Keratinocyte (primary cell): ENCODE measurements at regions not wholly inside any gene's neighbourhood (a gene's known extent, or its start where the extent isn't known, plus 50 kb on each side); places are given as distances from the start of the nearest gene placed in this dataset.

Experiments used
- DNase-seq: peaks from one replicate; pipeline ENCODE4 v3.0.0-alpha.2; 2011; ENCODE audit warnings: low read depth, missing footprints, low spot score
- FAIRE-seq: peaks from 2 replicates; lab custom pipeline; 2011; peaks lifted over from hg19 to GRCh38; lab: Jason Lieb, UNC
- H2AFZ ChIP-seq: 2 replicates; pipeline ENCODE4 v1.6.0; 2012; ENCODE audit warnings: low read length, control low read depth, inconsistent platforms; ENCODE audit not compliant: control insufficient read depth
- H3K27ac ChIP-seq: 2 replicates; pipeline ENCODE4 v1.5.1; 2011; ENCODE audit warnings: low read length; ENCODE audit not compliant: control insufficient read depth, insufficient read depth
- H3K27me3 ChIP-seq: 3 replicates; pipeline ENCODE4 v1.6.0; 2011; ENCODE audit warnings: low read length; ENCODE audit not compliant: control insufficient read depth, insufficient read depth; ENCODE audit errors: extremely low read depth
- H3K36me3 ChIP-seq, 2 experiments: 2 replicates in 1 of 2; 3 replicates in 1 of 2; pipeline ENCODE4 v1.5.1; 2011; ENCODE audit warnings: low read length in 2 of 2, mild to moderate bottlenecking in 1 of 2; ENCODE audit not compliant: control insufficient read depth in 2 of 2, insufficient read depth in 2 of 2; ENCODE audit errors: extremely low read depth in 1 of 2
- H3K4me1 ChIP-seq: 3 replicates; pipeline ENCODE4 v1.5.1; 2011; ENCODE audit warnings: low read length; ENCODE audit not compliant: control insufficient read depth, insufficient read depth; ENCODE audit errors: extremely low read depth
- H3K4me2 ChIP-seq: 3 replicates; pipeline ENCODE4 v1.6.0; 2011; ENCODE audit warnings: low read depth, low read length; ENCODE audit not compliant: control insufficient read depth, insufficient read depth; ENCODE audit errors: extremely low read depth
- H3K4me3 ChIP-seq, 3 experiments: fragments of 200-600 bp in 1 of 3; sonication (generic) in 1 of 3; 2 replicates in 2 of 3; 3 replicates in 1 of 3; pipeline ENCODE4 v1.5.1; 2011 to 2016; ENCODE audit warnings: low read length in 3 of 3, mild to moderate bottlenecking in 3 of 3, control low read depth in 2 of 3, inconsistent platforms in 1 of 3, low read depth in 1 of 3, mixed read lengths in 1 of 3, mixed run types in 1 of 3, moderate library complexity in 1 of 3; ENCODE audit not compliant: control insufficient read depth in 2 of 3, insufficient read depth in 2 of 3; ENCODE audit errors: extremely low read depth in 1 of 3
- H3K79me2 ChIP-seq: 2 replicates; pipeline ENCODE4 v1.6.0; 2012; ENCODE audit warnings: low read length; ENCODE audit not compliant: control insufficient read depth, insufficient read depth
- H3K9ac ChIP-seq: 3 replicates; pipeline ENCODE4 v1.6.0; 2011; ENCODE audit warnings: low read length; ENCODE audit not compliant: control insufficient read depth, insufficient read depth; ENCODE audit errors: extremely low read depth
- H3K9me1 ChIP-seq: 3 replicates; pipeline ENCODE4 v1.6.0; 2011; ENCODE audit warnings: low read length; ENCODE audit not compliant: control insufficient read depth, insufficient read depth; ENCODE audit errors: extremely low read depth
- H3K9me3 ChIP-seq: 2 replicates; pipeline ENCODE4 v1.5.1; 2012; ENCODE audit warnings: low read depth, low read length; ENCODE audit not compliant: control insufficient read depth
- H4K20me1 ChIP-seq: 3 replicates; pipeline ENCODE4 v1.6.0; 2011; ENCODE audit warnings: low read length; ENCODE audit not compliant: control insufficient read depth, insufficient read depth; ENCODE audit errors: extremely low read depth
- EZH2 ChIP-seq: IDR thresholded peaks from one replicate; pipeline ENCODE4 v1.6.1; 2012; ENCODE audit warnings: inconsistent platforms, mild to moderate bottlenecking, low read length, moderate library complexity
- dilution Hi-C: fragments of 300-500 bp; cut with MboI; formaldehyde crosslinking; loops from one replicate; pipeline ENCODE4 v1.7.0; 2020; ENCODE audit warnings: low sequenced_read_pairs; ENCODE audit not compliant: extremely low pct_ligation_motif_present
- TF ChIP-seq, protein P1 (sequence below), 3 experiments: IDR thresholded peaks in 1 of 3; conservative IDR thresholded peaks in 1 of 3; optimal IDR thresholded peaks in 1 of 3; 2 replicates in 2 of 3; 3 replicates in 1 of 3; pipeline versions ENCODE3 to v1.5.1; 2011; ENCODE audit warnings: low read length in 3 of 3, mild to moderate bottlenecking in 3 of 3, moderate library complexity in 2 of 3, control low read depth in 1 of 3, inconsistent platforms in 1 of 3; ENCODE audit not compliant: insufficient read depth in 2 of 3; ENCODE audit errors: extremely low read depth in 1 of 3

DNA sequence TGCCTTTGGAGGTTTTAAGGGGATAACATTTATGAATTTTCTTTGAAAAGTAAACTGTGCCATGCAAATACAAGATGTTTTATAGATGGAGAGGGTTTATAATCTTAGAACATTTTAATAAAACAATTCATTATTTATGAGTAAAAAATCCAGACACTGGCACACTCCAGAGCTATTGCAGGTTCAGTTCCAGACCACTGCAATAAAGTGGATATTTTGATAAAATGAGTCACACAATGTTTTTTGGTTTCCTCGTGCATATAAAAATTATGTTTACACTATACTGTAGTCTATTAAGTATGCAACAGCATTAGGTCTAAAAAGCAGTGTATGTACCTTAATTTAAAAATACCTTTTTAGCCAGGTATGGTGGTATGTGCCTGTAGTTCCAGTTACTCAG is 146.2 kb upstream of the ZBED5 start:
- Histone ChIP-seq H3K4me1 (peaks cover 11% of the 10 kb centered on the region), H3K4me3 (no peak overlapping the region), H2AFZ (no peak overlapping the region), H3K79me2 (no peaks in the 10 kb centered on the region), H3K9me3 (no peaks in the 10 kb centered on the region), H3K4me2 (no peak overlapping the region), H4K20me1 (no peaks in the 10 kb centered on the region), H3K36me3 (no peaks in the 10 kb centered on the region), H3K9ac (no peak overlapping the region), H3K9me1 (no peaks in the 10 kb centered on the region), H3K27ac (no peak overlapping the region), H3K27me3 (peaks cover 25% of the 10 kb centered on the region)
- FAIRE-seq = no peak
- dilution Hi-C loops = no loop called here
- DNase-seq = no peak
- TF ChIP-seq, protein P1, sequence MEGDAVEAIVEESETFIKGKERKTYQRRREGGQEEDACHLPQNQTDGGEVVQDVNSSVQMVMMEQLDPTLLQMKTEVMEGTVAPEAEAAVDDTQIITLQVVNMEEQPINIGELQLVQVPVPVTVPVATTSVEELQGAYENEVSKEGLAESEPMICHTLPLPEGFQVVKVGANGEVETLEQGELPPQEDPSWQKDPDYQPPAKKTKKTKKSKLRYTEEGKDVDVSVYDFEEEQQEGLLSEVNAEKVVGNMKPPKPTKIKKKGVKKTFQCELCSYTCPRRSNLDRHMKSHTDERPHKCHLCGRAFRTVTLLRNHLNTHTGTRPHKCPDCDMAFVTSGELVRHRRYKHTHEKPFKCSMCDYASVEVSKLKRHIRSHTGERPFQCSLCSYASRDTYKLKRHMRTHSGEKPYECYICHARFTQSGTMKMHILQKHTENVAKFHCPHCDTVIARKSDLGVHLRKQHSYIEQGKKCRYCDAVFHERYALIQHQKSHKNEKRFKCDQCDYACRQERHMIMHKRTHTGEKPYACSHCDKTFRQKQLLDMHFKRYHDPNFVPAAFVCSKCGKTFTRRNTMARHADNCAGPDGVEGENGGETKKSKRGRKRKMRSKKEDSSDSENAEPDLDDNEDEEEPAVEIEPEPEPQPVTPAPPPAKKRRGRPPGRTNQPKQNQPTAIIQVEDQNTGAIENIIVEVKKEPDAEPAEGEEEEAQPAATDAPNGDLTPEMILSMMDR (optimal IDR thresholded peaks at IDR 0.05 in 1 of 3, IDR thresholded peaks at IDR 0.05 in 1 of 3, conservative IDR thresholded peaks at IDR 0.05 in 1 of 3; ENCODE audit: extremely low read depth in 1 of 3, insufficient read depth in 2 of 3, low read length in 3 of 3) = no peak
- no peak for TF ChIP-seq EZH2

DNA sequence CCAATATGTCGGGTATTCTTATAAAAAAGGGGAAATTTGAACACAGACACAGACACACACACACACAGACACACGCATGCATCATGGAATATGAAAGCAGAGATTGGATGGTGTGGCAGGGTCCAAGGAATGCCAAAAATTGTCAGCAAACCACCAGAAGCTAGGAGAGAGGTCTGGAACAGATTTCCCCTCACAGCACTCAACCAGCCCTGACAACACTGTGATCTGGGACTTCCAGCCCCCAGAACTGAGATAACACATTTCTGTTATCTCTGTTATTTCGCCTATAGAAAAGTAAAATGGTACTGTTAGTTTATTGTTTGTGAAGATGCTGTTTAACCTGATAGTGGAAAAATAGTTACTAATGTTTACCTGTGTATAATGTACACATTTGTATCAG is 145.4 kb upstream of the ZBED5 start:
- no peaks in the 10 kb centered on the region for H3K79me2 ChIP-seq
- no peak overlapping the region for H3K27ac ChIP-seq
- H3K9ac ChIP-seq = no peak overlapping the region
- H3K4me3 ChIP-seq = no peak overlapping the region
- H4K20me1 ChIP-seq = no peaks in the 10 kb centered on the region
- H3K4me1 ChIP-seq = peaks cover 3% of the 10 kb centered on the region
- H3K27me3 ChIP-seq = peaks cover 25% of the 10 kb centered on the region
- H3K4me2 ChIP-seq = no peak overlapping the region
- dilution Hi-C loops = no loop called here
- DNase-seq (no peak), FAIRE-seq (no peak)
- H3K9me3 ChIP-seq = no peaks in the 10 kb centered on the region
- TF ChIP-seq EZH2 = no peak
- TF ChIP-seq, protein P1 (optimal IDR thresholded peaks at IDR 0.05 in 1 of 3, IDR thresholded peaks at IDR 0.05 in 1 of 3, conservative IDR thresholded peaks at IDR 0.05 in 1 of 3; ENCODE audit: extremely low read depth in 1 of 3, insufficient read depth in 2 of 3, low read length in 3 of 3) = no peak
- H3K36me3 ChIP-seq = no peaks in the 10 kb centered on the region
- H2AFZ ChIP-seq = no peak overlapping the region
- no peaks in the 10 kb centered on the region for H3K9me1 ChIP-seq
